GM19372 (cell line): ENCODE measurements at regions not wholly inside any gene's neighbourhood (a gene's known extent, or its start where the extent isn't known, plus 50 kb on each side); places are given as distances from the start of the nearest gene placed in this dataset.
"Not testable (repeated sequence)": the region's sequence is repeated elsewhere in the genome, so short reads cannot be mapped to it uniquely, and the experiment has no call there.

Experiments
- ATAC-seq: cut with Tn5 transposase; IDR thresholded peaks from one replicate; pipeline ENCODE4 v1.9.1; 2021; ENCODE audit warnings: mild to moderate bottlenecking, low read depth, moderate library complexity; ENCODE audit not compliant: unreplicated experiment

GRCh38 chr2:87476223-87476872 lies 271.5 kb upstream of the PLGLB2 start:
- ATAC-seq = not testable (repeated sequence)

- not testable (repeated sequence) for ATAC-seq
Observed at GRCh38 chr2:87476936-87477335, 271.0 kb upstream of the PLGLB2 start.

DNA sequence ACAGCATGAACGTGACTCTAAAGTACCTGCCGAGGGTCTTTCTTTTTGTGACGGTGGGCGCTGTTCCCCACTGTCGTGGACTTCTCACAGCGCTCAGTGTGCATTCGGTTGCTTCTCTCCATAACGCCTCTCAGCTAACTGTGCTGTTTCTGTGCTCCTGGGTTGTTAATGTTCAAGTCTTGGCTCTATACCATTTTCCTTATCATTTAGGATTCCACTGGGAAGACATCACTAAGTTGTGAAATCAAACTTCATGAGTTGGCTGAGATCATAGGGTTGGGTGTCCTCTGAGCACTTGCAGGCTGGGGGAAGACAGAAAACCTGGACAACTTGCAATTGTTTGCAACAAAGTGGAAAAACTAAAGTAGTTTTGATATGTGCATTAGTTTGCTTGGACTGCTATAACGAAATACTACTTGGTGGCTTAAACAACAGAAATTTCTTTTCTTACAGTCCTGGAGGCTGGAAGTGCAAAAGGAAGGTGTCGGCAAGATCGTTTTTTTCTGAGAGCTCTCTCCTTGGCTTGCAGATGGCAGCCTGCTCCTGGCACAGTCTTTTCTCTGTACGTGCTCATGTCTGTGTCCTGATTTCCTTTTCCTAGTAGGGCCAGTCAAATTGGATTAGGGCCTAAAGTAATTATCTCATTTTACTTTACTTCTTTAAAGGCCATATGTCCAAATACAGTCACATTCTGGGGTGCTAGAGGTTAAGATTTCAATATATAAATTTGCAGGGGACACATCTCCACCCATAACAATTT lies 270.0 kb upstream of the PLGLB2 start:
- not testable (repeated sequence) for ATAC-seq

DNA sequence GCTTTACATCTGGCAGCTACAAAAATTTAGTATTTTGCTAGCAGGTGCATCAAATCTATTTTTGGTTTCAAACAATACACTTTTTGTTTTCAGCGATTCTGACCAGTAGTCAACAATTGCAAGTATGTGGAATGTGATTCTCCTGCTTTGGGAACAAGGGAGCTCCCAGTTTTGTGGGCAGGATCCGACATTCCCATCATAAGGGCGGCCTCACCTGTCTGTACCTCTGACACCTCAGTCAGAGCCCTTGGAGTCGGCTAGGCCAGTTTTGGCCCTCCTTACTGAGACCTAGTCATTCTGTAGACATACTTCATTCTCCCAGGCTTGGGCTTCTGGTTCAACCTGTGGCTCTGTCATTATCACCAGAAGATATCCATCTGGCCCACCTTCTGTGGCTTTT lies 269.0 kb upstream of the PLGLB2 start:
- not testable (repeated sequence) for ATAC-seq

DNA sequence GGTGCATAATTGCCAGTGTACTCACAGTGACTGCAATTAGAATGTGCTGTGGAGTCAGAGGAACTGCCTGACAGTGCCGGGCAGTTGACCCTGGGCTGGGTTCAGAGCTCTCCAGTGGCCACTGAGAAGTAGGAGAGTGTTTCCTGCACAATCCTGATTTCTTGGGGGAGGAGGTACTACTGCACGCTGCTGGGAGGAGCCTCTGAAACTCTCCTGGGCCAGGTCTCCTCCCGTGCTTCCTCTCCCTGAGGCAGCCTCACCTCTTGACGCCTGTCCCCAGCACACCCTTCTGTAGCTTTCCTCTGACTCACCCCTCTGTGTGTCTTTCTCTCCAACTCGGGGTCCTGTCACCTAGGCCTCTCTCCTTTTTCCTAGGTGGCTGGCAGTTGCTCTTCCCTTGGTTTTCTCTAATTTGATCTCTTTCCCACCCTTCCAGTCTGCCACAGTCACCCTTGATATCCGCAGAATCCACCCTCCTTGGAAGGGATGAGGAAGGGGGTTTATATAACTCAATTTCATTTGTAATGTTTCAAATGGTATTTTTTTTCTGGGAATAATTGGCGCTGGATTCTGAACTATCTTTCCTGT lies 264.7 kb upstream of the PLGLB2 start:
- not testable (repeated sequence) for ATAC-seq

DNA sequence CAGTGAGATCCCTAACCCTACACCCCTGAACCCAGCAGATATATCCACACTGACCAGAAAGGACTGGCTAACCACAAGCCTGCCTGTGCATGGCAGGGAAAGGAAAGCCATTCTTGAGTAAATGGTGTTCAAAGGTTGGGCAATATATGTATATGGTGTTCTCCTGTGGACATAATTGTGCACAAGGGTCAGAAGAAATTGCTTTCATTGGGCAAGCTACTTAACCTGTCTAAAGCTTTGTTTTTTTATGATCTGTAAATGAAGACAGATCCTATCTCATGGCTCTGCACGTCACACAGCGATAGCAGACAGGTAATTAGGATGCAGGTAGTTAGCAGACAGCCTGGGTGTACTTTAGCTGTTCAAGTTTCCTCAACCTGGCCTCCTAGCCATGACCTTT lies 263.5 kb upstream of the PLGLB2 start:
- ATAC-seq = not testable (repeated sequence)

DNA sequence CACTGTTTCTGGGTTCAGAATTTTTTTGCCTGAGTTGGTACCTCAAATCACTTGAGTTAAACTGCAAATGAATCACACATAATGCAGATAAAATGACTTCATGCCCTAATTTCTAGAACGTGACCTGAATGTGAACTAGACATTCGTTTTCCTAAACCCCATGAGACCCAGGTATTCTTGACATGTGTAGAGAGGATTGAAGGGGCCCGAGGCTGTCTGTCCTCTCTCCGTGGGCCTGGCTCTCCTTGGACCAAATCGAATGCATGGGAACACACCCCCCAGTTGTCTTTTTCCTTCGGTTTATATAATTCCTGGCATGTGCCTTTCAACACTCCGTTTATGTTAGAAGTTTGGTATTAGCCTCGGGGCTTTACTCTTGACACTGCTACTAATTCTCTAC lies 262.4 kb upstream of the PLGLB2 start:
- ATAC-seq = not testable (repeated sequence)

- peak; percentile 87 for ATAC-seq
Observed at GRCh38 chr2:87485884-87486283, 262.0 kb upstream of the PLGLB2 start.

- not testable (repeated sequence) for ATAC-seq
Observed at GRCh38 chr2:87486413-87486812, 261.5 kb upstream of the PLGLB2 start.

DNA sequence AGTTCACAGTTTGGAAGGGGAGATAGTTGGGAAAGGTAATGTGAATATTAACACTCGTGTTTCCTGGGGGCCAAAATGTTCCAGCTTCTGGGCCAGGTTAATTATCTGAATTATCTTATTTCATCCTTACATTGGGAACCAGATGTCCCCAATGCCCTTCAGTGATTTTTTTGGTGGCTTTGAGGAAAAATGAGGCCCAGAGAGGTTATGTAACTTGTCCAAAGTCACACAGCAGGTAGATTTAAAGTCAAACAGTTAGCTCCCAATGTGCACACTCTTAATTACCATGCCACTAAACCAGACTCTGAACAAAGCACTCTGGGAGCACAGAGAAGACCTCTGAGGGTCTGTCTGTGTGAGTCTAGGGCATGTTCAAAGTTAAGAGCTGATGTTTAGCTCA lies 259.9 kb upstream of the PLGLB2 start:
- ATAC-seq = not testable (repeated sequence)

DNA sequence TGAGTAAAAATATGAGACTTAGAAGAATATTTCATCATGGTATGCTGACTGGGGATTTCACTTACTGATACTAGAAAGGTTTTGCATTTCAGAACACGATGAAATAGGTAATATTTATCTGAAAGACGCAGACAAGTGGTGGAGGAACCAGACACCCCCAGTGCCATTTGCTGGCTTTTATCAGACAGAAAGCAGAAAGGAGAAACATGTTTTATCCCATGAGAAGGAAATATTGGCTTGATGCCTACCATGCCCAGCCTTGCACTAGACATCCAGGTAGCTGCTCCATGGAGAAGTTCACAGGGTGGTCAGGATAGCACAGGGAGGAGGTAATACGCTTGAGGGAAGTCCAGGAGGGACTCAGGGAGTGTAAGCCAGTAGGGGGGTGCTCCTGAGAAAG lies 258.9 kb upstream of the PLGLB2 start:
- ATAC-seq = not testable (repeated sequence)

DNA sequence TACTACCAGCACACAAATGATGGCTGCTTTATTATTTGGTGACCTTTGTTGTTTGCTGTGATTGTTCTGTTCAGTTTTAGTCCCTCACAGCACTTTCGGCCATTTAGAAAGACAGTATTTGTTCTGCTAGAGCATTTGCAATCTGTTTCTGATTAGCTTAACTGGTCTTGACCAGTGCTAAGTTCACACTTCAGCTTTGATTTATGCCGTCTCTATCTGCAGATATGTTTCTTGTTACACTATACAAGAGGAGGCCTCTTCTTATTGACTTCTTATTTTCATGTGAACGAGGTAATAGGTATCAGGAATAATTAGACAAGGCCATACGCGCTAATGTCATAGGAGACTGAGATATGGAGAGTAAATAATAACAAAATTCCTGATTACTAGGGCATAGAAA lies 253.0 kb upstream of the PLGLB2 start:
- not testable (repeated sequence) for ATAC-seq

GRCh38 chr2:87495455-87495854 lies 252.4 kb upstream of the PLGLB2 start:
- ATAC-seq = not testable (repeated sequence)

GRCh38 chr2:87496036-87497006 lies 251.6 kb upstream of the PLGLB2 start:
- peak; percentile 85 for ATAC-seq

- not testable (repeated sequence) for ATAC-seq
Observed at GRCh38 chr2:87497135-87497534, 250.8 kb upstream of the PLGLB2 start.

DNA sequence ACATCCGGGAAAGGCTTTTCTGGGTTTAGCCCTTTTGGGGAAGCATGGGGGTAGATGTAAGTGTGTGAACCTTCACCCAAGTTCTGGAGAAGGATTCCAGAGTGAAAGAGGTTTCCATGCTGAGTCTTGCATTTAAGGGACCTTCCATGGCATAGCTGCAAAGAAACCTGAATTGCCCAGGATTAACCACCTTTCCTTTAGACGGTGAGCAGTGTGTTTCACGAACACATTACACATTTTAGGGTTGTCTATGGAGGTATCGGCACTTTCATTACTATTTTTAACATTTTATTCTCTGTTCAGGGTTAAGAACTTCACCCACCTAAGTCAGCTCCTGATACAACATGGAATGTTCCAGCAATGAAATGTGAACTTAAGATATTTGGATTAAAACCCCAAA lies 250.2 kb upstream of the PLGLB2 start:
- not testable (repeated sequence) for ATAC-seq

DNA sequence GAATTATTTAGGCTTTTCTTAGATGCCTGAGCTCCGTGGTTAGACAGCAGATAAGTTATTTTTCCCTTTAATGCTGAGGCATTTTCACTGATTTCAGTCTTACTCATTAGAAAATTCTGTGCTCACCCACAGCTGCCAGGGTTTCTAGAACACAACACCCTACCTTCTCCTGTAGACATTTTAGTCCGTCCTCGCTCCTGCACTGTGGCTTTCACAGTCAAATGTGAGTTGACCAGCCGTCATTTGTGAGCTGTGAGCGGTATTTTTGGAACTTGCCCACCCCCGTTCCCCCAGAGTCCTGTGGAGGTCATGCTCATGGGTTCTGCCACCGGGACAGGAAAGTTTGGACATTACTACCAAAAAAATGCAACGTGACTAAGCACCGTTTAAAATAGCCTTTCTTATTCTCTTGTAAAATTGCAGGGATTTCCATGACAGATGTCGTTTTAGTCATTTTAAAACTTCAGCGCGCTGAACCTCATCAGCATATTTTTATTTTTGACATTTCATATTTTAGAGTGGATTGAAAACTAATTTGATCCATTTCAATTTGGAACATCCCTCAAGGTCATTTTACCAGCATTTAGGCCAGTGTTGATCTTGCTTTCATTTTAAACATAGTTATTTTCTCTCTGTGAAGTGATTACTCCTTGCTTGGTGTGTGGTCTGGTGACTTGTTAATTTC lies 249.6 kb upstream of the PLGLB2 start:
- ATAC-seq = not testable (repeated sequence)

- ATAC-seq = not testable (repeated sequence)
Observed at GRCh38 chr2:87498854-87499238, 249.0 kb upstream of the PLGLB2 start.

DNA sequence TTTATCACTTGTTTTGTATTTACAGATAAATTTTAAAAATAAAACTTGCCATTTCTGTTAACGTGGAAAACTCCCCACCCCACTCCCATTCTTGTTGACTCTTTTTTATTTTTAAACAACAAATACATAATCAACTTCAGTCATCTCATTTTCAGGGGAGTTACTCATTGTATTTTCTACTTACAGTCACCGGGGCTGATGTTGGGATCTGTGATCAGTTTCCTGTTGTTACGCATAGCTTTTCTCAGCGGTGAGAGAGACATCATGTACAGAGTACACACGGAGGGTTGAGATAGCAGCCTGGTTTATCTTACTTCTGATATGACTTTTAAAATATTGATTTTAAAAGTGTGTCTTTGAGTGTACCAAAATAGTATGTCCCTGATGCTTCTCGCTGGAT lies 248.0 kb upstream of the PLGLB2 start:
- not testable (repeated sequence) for ATAC-seq

- ATAC-seq = not testable (repeated sequence)
Observed at GRCh38 chr2:87500421-87500820, 247.5 kb upstream of the PLGLB2 start.
